GM18861 (cell line): ENCODE measurements at regions not wholly inside any gene's neighbourhood (a gene's known extent, or its start where the extent isn't known, plus 50 kb on each side); places are given as distances from the start of the nearest gene placed in this dataset.

Experiments
- ATAC-seq: cut with Tn5 transposase; IDR thresholded peaks from one replicate; pipeline ENCODE4 v1.9.1; 2021; ENCODE audit not compliant: unreplicated experiment

DNA sequence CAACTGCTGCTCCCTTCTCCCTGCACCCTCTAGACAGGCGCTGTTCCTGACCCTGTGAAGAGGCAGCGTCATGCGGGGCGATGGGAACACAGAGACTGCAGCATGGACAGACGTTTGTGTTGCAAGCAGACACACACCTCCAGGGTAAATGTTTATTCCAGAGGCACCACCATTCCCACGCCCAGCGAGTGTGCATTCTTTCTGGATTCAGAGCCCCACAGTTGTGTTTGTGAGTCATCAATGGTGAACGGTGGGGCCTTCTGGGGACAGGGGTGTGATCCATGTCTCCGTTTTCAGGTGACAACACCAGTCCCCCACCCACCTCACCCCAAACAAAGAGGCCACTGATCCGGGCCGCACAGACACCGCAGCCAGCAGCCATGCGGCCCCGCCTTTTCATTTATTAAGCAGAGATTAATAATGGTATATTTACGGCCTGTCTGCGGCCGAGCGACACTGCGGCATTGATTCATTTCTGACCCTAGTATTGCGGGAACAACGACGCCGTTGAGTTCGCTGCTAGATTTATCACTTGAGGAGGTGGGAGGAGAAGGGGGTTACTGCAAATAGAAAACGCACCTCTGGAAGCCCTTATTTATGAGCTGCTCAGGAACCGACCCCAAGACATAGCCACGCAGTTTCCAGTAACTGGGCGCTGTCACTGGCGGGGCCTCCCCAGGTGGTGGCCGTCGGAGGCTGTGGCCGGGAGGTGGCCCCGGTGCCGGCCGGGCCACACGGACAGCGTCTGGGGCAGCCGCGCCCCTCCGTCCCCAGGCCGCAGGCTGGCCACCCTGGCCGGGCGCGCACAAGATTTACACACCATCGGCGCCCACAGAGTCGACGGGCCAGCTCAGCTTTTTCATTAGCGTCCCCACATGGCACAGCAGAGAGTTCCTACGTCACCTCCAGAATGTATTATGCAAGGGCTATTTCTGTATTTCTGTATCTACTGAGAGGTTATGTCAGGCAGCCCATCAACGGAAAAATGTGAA, 367.6 kb downstream of the THBS2 start:
- ATAC-seq = no peak

DNA sequence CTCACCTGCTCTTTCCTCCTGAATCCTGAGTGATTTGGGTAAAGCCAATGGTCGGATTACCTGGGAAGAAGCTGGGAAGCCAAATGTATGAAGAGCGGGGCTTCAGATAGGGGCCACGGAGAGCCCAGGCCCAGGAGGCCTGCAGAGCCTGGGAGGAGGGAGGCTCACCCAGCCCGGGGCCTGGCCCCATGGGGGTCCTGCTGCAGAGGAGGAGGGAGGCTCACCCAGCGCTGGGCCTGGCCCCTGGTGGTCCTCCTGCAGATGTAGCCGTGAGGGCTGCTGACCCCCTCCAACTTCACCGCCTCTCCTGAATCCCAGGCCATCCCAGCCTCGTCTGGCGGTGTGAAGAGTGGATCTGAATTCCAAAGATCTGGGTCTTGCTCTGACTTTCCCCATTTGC, 368.4 kb downstream of the THBS2 start:
- no peak for ATAC-seq

GRCh38 chr6:168884646-168885086, 369.0 kb downstream of the THBS2 start:
- peak; percentile 92 for ATAC-seq

- no peak for ATAC-seq
These were observed 369.5 kb downstream of the THBS2 start for GRCh38 chr6:168884050-168884645.

GRCh38 chr6:168883410-168884049, 370.1 kb downstream of the THBS2 start:
- no peak for ATAC-seq

GRCh38 chr6:168880271-168880670, 373.4 kb downstream of the THBS2 start:
- ATAC-seq = no peak

- ATAC-seq = no peak
These were observed 375.8 kb downstream of the THBS2 start for GRCh38 chr6:168877821-168878282.

GRCh38 chr6:168876956-168877355, 376.7 kb downstream of the THBS2 start:
- ATAC-seq = no peak

DNA sequence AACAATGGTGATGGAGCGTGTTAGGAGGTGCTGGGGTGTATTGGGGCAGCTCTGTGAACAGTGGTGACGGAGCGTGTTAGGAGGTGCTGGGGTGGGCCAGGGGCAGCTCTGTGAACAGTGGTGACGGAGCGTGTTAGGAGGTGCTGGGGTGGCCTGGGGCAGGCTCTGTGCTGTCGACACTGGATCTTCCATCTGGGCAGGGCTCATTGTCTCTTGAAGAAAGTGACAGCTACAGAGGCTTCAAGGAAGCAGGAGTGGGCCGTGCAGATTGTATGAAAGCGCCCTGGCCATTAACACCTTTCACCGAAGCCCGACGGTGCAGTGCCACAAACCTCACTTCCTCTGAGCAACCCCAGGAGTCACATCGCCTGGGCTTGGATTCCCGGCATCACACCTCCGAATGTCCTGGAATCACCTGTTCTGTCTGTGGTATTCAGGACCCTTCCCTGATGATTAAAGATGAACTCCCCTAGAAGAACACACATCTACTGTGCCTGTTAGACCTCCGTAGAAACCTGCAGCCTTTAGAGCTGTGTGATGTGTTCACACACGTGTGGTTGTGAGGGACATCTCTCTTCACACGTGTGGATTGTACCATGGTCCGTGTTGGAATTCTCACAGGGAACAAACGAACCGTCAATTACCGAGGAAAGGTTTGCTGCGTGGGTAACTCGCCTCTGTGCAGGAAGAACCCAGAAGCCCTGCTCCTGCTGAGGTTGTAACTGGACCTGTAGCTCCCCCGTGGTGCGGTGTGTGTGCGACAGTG, 377.7 kb downstream of the THBS2 start:
- no peak for ATAC-seq

- no peak for ATAC-seq
These were observed 379.0 kb downstream of the THBS2 start for GRCh38 chr6:168874637-168875036.

- no peak for ATAC-seq
These were observed 380.1 kb downstream of the THBS2 start for GRCh38 chr6:168873278-168874190.

- no peak for ATAC-seq
These were observed 381.9 kb downstream of the THBS2 start for GRCh38 chr6:168871642-168872315.

DNA sequence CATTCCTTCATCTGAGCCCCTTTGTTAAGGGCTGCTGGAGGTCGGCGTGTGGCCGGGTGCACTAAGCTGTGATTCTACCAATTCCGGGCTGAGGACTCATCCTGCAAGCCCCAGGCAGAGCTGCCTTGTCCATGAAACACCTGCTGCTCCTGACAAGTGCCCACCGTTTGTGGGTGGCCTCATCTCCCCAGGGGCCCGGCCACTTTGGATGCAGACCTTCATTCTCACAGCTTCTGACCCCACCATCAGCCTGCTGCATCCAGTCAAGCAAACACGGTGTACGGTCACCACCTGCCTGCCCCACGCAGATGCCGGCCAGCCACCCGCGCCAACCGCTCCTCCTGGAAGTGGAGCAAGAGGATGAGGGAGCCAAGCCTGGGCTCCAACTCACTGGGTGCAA, 382.7 kb downstream of the THBS2 start:
- no peak for ATAC-seq

- ATAC-seq = no peak
These were observed 386.2 kb downstream of the THBS2 start for GRCh38 chr6:168867247-168868102.

GRCh38 chr6:168866534-168866933, 387.1 kb downstream of the THBS2 start:
- no peak for ATAC-seq

DNA sequence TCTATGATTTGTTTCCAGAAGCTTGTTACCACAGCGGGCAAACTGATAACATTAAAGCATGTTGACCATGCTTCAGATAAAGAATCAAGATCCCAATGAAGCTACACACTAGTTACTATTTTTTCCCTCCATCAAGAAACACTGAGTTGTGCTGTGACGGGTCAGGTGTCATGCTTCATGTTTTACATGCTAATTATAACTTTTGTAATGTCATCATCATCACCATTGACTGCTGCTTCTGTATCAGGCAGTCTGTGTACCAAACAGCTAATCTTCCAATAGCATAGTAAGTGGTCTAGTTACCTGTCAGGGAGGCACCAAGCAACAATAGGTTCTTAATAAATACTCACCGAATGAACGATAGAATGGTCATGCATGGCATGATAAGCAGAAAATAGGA, 388.1 kb downstream of the THBS2 start:
- no peak for ATAC-seq

GRCh38 chr6:168864541-168865460, 388.8 kb downstream of the THBS2 start:
- no peak for ATAC-seq
